ENCODE measurements at regions not wholly inside any gene's neighbourhood (a gene's known extent, or its start where the extent isn't known, plus 50 kb on each side); places are given as distances from the start of the nearest gene placed in this dataset.
A peak's percentile ranks its signal among the peaks of the same experiment; 100 is the strongest.

GRCh38 chr6:27136077-27136644 lies 111.3 kb upstream of the PRSS16 start:
- H3K4me1 ChIP-seq (ENCODE audit: control insufficient read depth, insufficient read depth, low read length): peaks cover 22% of the 10 kb centered on the region; the same call in 1 of the 2 replicates
- RAD21 ChIA-PET (ENCODE audit: unreplicated experiment): no interaction called here

More at GRCh38 chr6:27136077-27136644, 111.3 kb upstream of the PRSS16 start:
- Histone ChIP-seq H4K20me1 (ENCODE audit: control insufficient read depth, insufficient read depth) (no peaks in the 10 kb centered on the region), H3K27ac (ENCODE audit: control insufficient read depth, insufficient read depth) (peak overlapping the region; percentile 94), H2AFZ (ENCODE audit: control insufficient read depth, low read depth, low read length) (no peak overlapping the region), H3K4me3 (no peak overlapping the region), H3K9ac (ENCODE audit: control insufficient read depth, insufficient read depth, low read length) (no peak overlapping the region), H3K79me2 (ENCODE audit: control insufficient read depth, insufficient read depth, low read length) (peaks cover 28% of the 10 kb centered on the region), H3K9me3 (replicated peaks; ENCODE audit: control insufficient read depth, insufficient read depth, low read length) (no peaks in the 10 kb centered on the region), H3K27me3 (replicated peaks in 1 of 2; ENCODE audit: control insufficient read depth in 2 of 2, insufficient read depth in 2 of 2, low read length in 1 of 2) (no peaks in the 10 kb centered on the region), H3K36me3 (ENCODE audit: control insufficient read depth in 2 of 2, insufficient read depth in 2 of 2, low read length in 1 of 2) (no peaks in the 10 kb centered on the region; a peak in 1 of 4 replicates), H3K4me2 (ENCODE audit: control insufficient read depth, insufficient read depth) (no peak overlapping the region)
- DNase-seq (ENCODE audit: low read depth, low spot score): no peak
- ChIA-PET SMC1A (ENCODE audit: uncharacterized antibody, unreplicated experiment) (no interaction called here), POLR2A (no interaction called here), CTCF (no interaction called here)
- in situ Hi-C loops (cut with MboI) (no loop called here), intact Hi-C loops (cut with micrococcal nuclease; ENCODE audit: unreplicated experiment) (no loop called here)
- ATAC-seq: no peak
- FAIRE-seq: no peak
- TF ChIP-seq HDGF (IDR thresholded peaks at IDR 0.05) (no peak), CREB1 (IDR thresholded peaks at IDR 0.05; ENCODE audit: low read depth) (no peak), NRF1 (conservative IDR thresholded peaks at IDR 0.05; ENCODE audit: low read depth, low read length) (no peak), KDM1A (IDR thresholded peaks at IDR 0.05; ENCODE audit: borderline replicate concordance) (no peak), ZNF592 (IDR thresholded peaks at IDR 0.05) (peak; percentile 61; the same call in 1 of the 2 replicates), TAF1 (IDR thresholded peaks at IDR 0.05; ENCODE audit: borderline replicate concordance, low read depth, low read length) (no peak), ATF2 (IDR thresholded peaks at IDR 0.05; ENCODE audit: low read length) (no peak), RAD21 (IDR thresholded peaks at IDR 0.05; ENCODE audit: insufficient read depth, low read depth, low read length) (no peak), ESRRA (IDR thresholded peaks at IDR 0.05; ENCODE audit: low read length) (no peak)
- TF ChIP-seq, protein P1, sequence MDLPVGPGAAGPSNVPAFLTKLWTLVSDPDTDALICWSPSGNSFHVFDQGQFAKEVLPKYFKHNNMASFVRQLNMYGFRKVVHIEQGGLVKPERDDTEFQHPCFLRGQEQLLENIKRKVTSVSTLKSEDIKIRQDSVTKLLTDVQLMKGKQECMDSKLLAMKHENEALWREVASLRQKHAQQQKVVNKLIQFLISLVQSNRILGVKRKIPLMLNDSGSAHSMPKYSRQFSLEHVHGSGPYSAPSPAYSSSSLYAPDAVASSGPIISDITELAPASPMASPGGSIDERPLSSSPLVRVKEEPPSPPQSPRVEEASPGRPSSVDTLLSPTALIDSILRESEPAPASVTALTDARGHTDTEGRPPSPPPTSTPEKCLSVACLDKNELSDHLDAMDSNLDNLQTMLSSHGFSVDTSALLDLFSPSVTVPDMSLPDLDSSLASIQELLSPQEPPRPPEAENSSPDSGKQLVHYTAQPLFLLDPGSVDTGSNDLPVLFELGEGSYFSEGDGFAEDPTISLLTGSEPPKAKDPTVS (IDR thresholded peaks at IDR 0.05; ENCODE audit: low read depth, low read length): no peak
- TF ChIP-seq, protein P2, sequence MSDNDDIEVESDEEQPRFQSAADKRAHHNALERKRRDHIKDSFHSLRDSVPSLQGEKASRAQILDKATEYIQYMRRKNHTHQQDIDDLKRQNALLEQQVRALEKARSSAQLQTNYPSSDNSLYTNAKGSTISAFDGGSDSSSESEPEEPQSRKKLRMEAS (IDR thresholded peaks at IDR 0.05; ENCODE audit: low read depth, low read length): no peak
- TF ChIP-seq, protein P3, sequence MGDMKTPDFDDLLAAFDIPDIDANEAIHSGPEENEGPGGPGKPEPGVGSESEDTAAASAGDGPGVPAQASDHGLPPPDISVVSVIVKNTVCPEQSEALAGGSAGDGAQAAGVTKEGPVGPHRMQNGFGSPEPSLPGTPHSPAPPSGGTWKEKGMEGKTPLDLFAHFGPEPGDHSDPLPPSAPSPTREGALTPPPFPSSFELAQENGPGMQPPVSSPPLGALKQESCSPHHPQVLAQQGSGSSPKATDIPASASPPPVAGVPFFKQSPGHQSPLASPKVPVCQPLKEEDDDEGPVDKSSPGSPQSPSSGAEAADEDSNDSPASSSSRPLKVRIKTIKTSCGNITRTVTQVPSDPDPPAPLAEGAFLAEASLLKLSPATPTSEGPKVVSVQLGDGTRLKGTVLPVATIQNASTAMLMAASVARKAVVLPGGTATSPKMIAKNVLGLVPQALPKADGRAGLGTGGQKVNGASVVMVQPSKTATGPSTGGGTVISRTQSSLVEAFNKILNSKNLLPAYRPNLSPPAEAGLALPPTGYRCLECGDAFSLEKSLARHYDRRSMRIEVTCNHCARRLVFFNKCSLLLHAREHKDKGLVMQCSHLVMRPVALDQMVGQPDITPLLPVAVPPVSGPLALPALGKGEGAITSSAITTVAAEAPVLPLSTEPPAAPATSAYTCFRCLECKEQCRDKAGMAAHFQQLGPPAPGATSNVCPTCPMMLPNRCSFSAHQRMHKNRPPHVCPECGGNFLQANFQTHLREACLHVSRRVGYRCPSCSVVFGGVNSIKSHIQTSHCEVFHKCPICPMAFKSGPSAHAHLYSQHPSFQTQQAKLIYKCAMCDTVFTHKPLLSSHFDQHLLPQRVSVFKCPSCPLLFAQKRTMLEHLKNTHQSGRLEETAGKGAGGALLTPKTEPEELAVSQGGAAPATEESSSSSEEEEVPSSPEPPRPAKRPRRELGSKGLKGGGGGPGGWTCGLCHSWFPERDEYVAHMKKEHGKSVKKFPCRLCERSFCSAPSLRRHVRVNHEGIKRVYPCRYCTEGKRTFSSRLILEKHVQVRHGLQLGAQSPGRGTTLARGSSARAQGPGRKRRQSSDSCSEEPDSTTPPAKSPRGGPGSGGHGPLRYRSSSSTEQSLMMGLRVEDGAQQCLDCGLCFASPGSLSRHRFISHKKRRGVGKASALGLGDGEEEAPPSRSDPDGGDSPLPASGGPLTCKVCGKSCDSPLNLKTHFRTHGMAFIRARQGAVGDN (IDR thresholded peaks at IDR 0.05): peak; percentile 37; the same call in 1 of the 2 replicates
- no TSS peak for BruUV-seq (replicated peaks)
- 96% methylated on average over 6 of the region's 6 CpGs for WGBS (ENCODE audit: insufficient coverage, insufficient replicate concordance, low lambda C conversion rate, missing lambda C conversion rate)
